ENCODE measurements at regions not wholly inside any gene's neighbourhood (a gene's known extent, or its start where the extent isn't known, plus 50 kb on each side); places are given as distances from the start of the nearest gene placed in this dataset.

GRCh38 chr2:128490881-128491691, 172.4 kb upstream of the HS6ST1 start:
- no peak for TF ChIP-seq CTCF (IDR thresholded peaks at IDR 0.05; ENCODE audit: unreplicated experiment)

GRCh38 chr2:128491692-128492244, 173.1 kb upstream of the HS6ST1 start:
- Mint-ChIP-seq H3K27ac (no peak overlapping the region), H3K9me3 (ENCODE audit: low read depth) (no peaks in the 10 kb centered on the region), H3K4me3 (ENCODE audit: low read depth) (no peak overlapping the region), H3K36me3 (ENCODE audit: insufficient read depth) (no peaks in the 10 kb centered on the region), H3K27me3 (peaks cover 53% of the 10 kb centered on the region), H3K4me1 (ENCODE audit: low read depth) (peaks cover 57% of the 10 kb centered on the region)
- DNase-seq (ENCODE audit: low spot score, unreplicated experiment): no peak
- TF ChIP-seq CTCF (IDR thresholded peaks at IDR 0.05; ENCODE audit: unreplicated experiment): no peak

More at GRCh38 chr2:128490881-128491691, 172.4 kb upstream of the HS6ST1 start:
- no peaks in the 10 kb centered on the region for H3K9me3 Mint-ChIP-seq (ENCODE audit: low read depth)
- peaks cover 50% of the 10 kb centered on the region for H3K4me1 Mint-ChIP-seq (ENCODE audit: low read depth)
- no peak overlapping the region for H3K27ac Mint-ChIP-seq
- DNase-seq (ENCODE audit: low spot score, unreplicated experiment): no peak
- H3K27me3 Mint-ChIP-seq: peaks cover 58% of the 10 kb centered on the region
- no peaks in the 10 kb centered on the region for H3K36me3 Mint-ChIP-seq (ENCODE audit: insufficient read depth)
- no peak overlapping the region for H3K4me3 Mint-ChIP-seq (ENCODE audit: low read depth)

DNA sequence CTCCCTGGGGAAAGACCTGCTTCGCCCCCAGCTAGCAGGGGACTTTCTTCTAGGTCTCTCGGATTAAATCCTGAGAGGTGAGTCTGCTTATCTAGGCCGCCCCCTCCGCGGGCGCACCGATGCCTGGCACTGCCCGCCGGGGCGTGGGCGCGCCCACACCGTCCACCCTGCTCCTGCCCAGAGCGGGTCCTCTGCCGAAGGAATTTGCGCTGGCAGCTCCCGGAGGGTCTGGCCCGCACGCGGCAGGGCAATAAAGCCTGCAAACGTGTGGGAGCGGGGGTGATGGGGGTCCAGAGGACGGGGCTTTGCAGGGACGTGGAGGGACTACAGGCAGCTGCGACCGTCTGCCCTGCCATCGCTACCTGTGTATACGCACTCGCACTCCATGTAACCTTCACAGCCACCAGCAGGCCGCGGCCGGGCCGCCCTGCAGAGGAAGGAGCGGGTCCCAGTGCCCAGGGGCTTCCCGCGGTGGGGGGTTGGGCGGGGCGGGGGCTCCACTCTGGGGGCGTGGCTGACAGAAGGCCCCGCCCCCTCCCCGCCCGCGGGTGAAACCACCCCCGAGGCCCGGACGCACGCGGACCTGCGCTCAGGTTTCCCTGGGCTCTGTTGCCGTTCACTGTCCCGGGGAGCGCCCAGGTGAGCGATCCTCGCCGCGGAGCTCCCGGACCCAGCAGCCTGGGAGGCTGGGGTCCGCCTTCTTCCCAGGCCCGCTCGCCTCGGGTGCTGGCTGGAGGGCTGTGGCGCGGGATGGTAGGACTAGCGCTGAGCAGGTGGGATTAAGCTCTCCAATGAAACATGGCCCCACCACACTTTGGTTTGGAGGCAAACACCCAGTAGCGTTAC, 174.5 kb upstream of the HS6ST1 start:
- no peaks in the 10 kb centered on the region for H3K9me3 Mint-ChIP-seq (ENCODE audit: low read depth)
- no peak for TF ChIP-seq CTCF (IDR thresholded peaks at IDR 0.05; ENCODE audit: unreplicated experiment)
- no peak overlapping the region for H3K4me3 Mint-ChIP-seq (ENCODE audit: low read depth)
- H3K4me1 Mint-ChIP-seq (ENCODE audit: low read depth): peaks cover 67% of the 10 kb centered on the region
- H3K27ac Mint-ChIP-seq: no peak overlapping the region
- H3K36me3 Mint-ChIP-seq (ENCODE audit: insufficient read depth): no peaks in the 10 kb centered on the region
- DNase-seq (ENCODE audit: low spot score, unreplicated experiment): no peak
- H3K27me3 Mint-ChIP-seq: peaks cover 49% of the 10 kb centered on the region

DNA sequence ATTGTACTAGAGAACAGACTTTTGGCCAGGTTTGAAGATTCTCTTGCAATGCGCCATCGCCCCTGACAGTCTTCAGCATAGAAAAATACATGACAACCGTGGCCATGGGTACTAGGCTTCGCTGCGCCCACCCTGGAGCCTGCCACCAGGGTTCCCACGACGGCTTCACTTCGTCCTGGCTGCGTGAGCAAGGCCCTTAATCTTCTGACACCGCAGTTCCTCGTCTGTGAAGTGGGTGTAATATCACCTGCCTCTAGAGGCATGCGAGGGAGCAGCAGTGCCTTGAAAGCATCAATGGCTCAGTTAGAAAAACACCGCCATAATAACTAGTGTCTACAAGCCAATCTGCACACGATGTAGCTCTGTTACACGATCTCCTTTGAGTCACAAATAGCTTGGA, 175.2 kb upstream of the HS6ST1 start:
- Mint-ChIP-seq H3K9me3 (ENCODE audit: low read depth) (no peaks in the 10 kb centered on the region), H3K27me3 (peaks cover 51% of the 10 kb centered on the region), H3K27ac (peak overlapping the region; percentile 45), H3K4me1 (ENCODE audit: low read depth) (peaks cover 60% of the 10 kb centered on the region), H3K36me3 (ENCODE audit: insufficient read depth) (no peaks in the 10 kb centered on the region), H3K4me3 (ENCODE audit: low read depth) (no peak overlapping the region)
- TF ChIP-seq CTCF (IDR thresholded peaks at IDR 0.05; ENCODE audit: unreplicated experiment): peak; percentile 25
- DNase-seq (ENCODE audit: low spot score, unreplicated experiment): no peak

- H3K4me1 Mint-ChIP-seq (ENCODE audit: low read depth): peaks cover 56% of the 10 kb centered on the region
- DNase-seq (ENCODE audit: low spot score, unreplicated experiment): no peak
These were observed 175.6 kb upstream of the HS6ST1 start for GRCh38 chr2:128494307-128494639.

More at GRCh38 chr2:128494307-128494639, 175.6 kb upstream of the HS6ST1 start:
- TF ChIP-seq CTCF (IDR thresholded peaks at IDR 0.05; ENCODE audit: unreplicated experiment): no peak
- no peaks in the 10 kb centered on the region for H3K36me3 Mint-ChIP-seq (ENCODE audit: insufficient read depth)
- H3K9me3 Mint-ChIP-seq (ENCODE audit: low read depth): no peaks in the 10 kb centered on the region
- peaks cover 53% of the 10 kb centered on the region for H3K27me3 Mint-ChIP-seq
- H3K4me3 Mint-ChIP-seq (ENCODE audit: low read depth): no peak overlapping the region
- peak overlapping the region; percentile 45 for H3K27ac Mint-ChIP-seq
